Cortex of kidney (tissue), 1 donor: ENCODE measurements at regions not wholly inside any gene's neighbourhood (a gene's known extent, or its start where the extent isn't known, plus 50 kb on each side); places are given as distances from the start of the nearest gene placed in this dataset.

Experiments used
- DNase-seq: peaks from one replicate; lab custom pipeline; 2025; lab: John Stamatoyannopoulos, UW

GRCh38 chr4:128483816-128484215 is 196.2 kb upstream of the PGRMC2 start:
- DNase-seq: no peak

GRCh38 chr4:128483041-128483440 is 195.4 kb upstream of the PGRMC2 start:
- DNase-seq: no peak

GRCh38 chr4:128481752-128482480 is 194.3 kb upstream of the PGRMC2 start:
- DNase-seq: no peak

GRCh38 chr4:128480945-128481344 is 193.3 kb upstream of the PGRMC2 start:
- DNase-seq: no peak

GRCh38 chr4:128477540-128477939 is 189.9 kb upstream of the PGRMC2 start:
- DNase-seq: no peak

- DNase-seq: no peak
These were observed 188.0 kb upstream of the PGRMC2 start for GRCh38 chr4:128475597-128475996.

GRCh38 chr4:128471576-128471975 is 184.0 kb upstream of the PGRMC2 start:
- DNase-seq: no peak

- no peak for DNase-seq
These were observed 183.0 kb upstream of the PGRMC2 start for GRCh38 chr4:128470492-128471053.

GRCh38 chr4:128468123-128468989 is 180.7 kb upstream of the PGRMC2 start:
- no peak for DNase-seq

- no peak for DNase-seq
These were observed 177.9 kb upstream of the PGRMC2 start for GRCh38 chr4:128465523-128465922.

- DNase-seq: no peak
These were observed 175.4 kb upstream of the PGRMC2 start for GRCh38 chr4:128463006-128463405.

GRCh38 chr4:128462103-128462783 is 174.6 kb upstream of the PGRMC2 start:
- DNase-seq: no peak

GRCh38 chr4:128461291-128462102 is 173.9 kb upstream of the PGRMC2 start:
- DNase-seq: no peak

GRCh38 chr4:128459547-128459946 is 171.9 kb upstream of the PGRMC2 start:
- no peak for DNase-seq

GRCh38 chr4:128458816-128459215 is 171.2 kb upstream of the PGRMC2 start:
- DNase-seq: no peak

GRCh38 chr4:128457726-128458125 is 170.1 kb upstream of the PGRMC2 start:
- no peak for DNase-seq

GRCh38 chr4:128456171-128456570 is 168.6 kb upstream of the PGRMC2 start:
- no peak for DNase-seq

- no peak for DNase-seq
These were observed 167.9 kb upstream of the PGRMC2 start for GRCh38 chr4:128455480-128455879.

GRCh38 chr4:128454881-128455280 is 167.3 kb upstream of the PGRMC2 start:
- no peak for DNase-seq

GRCh38 chr4:128454281-128454871 is 166.8 kb upstream of the PGRMC2 start:
- no peak for DNase-seq

GRCh38 chr4:128452415-128452814 is 164.8 kb upstream of the PGRMC2 start:
- DNase-seq: no peak
